Stimulated activated CD4-positive, alpha-beta T cell treated with anti-CD3 and anti-CD28 coated beads, Interleukin-4, amount 100 ng/mL, for 1 hour (primary cell): ENCODE measurements at regions not wholly inside any gene's neighbourhood (a gene's known extent, or its start where the extent isn't known, plus 50 kb on each side); places are given as distances from the start of the nearest gene placed in this dataset.

Source experiments
- DNase-seq: peaks from one replicate; pipeline ENCODE4 v3.0.0-alpha.2; 2020

DNA sequence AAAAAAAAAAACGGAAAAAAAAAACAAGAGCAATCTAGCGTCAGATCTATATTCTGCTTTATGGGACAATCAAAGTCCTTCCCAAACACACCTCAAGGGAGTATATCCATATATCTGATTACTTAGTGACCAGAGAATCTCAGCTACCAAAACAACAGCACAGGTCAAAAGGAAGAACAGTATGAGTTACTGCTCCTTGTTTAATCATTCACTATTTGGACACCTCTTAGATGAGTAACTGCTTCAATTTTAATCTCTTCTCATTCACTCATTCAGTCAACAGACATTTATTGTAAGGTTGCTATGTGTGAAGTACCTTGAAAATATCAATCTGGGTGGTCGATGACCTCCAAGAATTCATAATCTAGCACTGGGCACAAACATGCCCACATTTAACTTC lies 193.2 kb downstream of the IRS2 start:
- no peak for DNase-seq

DNA sequence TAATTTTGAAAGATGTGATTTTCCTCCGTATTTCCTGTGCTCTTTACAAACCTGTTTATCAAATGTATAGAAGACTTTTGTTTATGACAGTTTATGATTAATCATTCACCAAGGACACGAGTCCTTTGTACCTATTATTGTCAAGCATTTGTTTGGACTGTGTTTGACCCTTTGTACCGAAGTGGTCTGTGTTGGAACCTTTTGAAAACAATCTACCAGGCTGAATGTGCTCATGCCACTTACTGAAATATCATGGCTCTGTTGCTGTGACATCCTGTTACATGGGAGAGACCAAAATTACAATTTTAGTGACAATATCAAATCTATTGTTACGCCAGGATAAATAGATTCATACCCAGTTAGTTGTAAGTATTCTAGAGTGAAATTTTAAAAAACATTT lies 193.6 kb downstream of the IRS2 start:
- DNase-seq = no peak

DNA sequence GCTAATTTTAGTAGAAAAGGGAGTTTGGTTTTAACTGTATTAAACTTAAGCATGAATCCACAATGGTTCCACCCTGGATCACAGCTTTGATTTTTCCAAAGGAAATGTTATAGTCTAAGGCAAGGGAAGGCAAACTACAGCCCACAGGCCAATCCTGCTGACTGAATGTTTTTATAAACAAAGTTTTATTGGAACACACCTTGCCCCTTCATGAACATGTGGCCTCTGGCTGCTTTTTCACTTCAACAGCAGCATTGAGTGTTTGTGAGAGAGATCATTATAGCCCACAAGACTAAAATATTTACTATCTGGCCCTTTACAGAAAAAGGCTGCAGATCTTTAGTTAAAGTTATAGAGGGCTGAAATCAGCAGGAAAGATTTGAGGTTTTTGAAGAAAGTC lies 198.7 kb downstream of the IRS2 start:
- DNase-seq = no peak

DNA sequence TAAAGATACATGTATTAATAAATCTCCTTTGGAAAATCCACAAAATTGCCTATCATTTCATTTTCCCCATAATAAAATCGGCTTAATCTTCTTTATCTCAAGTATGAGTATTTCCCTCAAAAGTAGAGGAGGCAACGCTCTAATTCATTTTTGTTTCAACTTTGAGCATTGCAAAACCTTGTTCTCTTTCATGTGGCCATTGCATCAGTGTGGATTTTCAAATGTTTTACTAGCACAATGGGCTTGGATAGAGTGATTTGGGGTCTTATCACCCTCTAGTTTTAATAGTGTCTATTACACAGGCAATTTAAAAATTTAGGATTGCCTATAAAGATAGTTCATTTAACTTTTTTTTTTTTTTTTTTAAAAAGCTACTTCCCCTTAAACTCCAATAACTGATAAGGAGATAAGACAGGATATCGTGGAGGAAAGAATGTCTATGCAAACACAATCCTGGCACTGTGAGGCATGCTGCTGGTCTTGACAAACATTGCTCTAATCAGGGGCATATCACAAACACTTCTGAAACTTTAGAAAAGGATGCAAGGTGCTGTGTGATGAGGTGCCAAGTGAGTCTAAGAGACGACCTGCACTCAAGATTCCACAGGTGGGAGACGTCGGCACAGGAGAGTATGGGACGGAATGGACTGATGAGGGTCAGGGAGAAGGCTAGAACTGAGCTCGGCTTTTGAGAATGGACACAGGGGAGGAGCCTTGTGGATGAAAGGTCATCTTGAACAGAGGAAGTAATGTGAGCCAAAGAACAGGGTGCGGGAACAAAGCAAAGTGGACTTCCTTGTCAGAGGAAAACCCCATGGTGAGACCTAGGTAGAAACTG lies 199.7 kb downstream of the IRS2 start:
- no peak for DNase-seq

DNA sequence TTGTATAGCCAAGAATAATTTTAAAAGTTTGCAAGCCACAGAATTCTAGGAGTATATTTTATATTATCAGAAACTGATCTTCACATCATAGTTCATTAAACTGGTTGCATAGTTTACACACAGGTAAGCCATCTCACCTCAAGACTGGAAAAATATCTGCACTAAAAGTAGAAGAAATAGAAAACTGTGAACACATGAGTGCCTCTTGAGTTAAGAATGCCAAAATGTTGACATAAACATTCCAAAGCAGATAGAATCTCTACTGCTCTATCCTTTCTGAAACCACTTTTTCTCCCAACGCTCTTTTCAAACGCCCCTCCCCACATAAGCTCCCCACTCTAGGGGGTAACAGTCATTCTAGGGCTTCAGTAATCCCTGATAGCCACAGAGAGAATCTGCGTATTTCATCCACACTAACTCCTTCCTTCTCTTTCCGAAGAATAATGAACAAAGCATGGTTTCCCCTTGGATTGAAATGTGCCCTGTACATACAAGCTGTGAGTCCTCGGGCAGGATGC lies 201.5 kb downstream of the IRS2 start:
- DNase-seq = no peak

DNA sequence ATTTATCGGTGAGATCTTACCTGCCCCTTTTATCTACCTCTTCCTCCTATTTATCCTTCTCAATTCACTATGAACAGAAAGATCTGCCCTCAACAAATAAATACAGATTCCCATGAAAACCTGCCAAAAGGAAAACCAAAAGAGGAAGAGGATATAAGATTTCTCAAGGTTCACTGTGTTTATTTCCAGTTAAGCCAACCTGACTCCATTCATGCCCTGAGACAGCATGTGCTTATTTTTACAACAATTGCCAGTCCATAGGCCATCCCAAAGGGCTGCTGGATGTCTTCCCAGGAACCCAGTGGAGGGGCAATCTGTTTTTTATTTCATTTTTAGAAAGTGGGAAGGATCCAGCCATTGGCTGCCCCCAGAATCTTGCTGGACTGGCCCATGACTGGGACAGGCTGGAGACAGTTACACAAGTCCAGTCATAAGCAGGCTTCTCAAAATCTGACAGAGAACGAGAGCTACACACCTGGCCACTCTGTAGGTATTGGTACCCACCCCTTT lies 209.1 kb downstream of the IRS2 start:
- no peak for DNase-seq

DNA sequence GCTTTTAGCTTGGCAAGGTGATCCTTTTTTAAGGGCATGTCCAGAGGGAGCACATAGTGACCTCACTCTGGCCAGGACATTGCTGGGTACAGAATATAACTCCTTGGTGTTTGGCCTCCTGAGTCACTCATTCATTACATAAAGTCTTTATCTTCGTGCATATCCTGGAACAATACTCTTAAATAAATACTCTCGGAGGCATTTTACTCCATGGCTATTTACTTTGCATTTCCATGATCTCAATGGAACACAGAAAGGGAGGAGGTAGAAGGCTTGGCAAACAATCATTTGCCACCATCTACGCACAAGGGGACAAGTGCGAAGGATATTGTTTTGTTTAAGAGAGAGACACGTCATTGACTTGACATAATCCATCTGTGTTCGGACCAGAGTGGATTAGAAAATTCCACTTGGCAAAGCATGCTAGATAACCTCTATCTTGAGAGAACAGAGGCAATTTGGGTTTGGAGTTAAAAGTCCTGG lies 210.0 kb downstream of the IRS2 start:
- no peak for DNase-seq

DNA sequence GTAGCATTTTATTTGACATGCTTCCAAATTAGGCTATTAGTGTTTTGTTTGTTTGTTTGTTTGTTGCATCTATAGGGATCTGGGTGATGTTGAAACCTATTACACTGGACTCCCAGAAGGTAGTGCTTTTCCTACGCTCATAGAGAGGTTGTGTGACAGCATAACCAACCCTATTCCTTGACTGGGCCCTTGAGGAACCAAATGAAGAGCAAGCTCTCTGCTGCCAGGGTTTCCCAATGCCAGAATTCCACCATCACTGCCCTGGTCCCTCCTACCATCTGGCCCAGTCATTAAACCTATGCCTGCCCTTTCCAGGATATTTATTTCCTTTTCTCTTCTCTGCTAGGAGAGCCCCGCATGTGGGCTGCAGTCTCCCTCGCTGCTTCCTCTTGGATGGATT lies 210.6 kb downstream of the IRS2 start:
- DNase-seq = no peak

DNA sequence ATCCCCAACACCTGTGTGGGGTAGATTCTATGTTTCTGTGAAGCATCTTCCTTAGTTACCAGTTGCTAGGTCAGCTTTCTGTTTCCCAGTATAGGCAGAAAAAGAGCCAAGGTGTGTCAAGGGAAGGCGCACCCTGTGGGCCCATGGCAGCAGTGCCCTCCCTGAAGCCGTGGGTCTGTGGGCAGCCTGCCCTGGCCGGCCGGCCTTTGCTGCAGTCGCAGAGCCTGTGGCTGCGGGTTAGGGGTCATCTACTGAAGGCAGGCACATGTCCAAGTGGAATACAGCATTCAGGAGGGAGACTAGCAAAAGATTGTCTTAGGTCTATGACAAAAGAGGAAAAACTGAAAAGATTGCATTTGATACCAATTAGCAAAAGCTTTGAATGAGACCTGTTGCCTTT lies 214.0 kb downstream of the IRS2 start:
- DNase-seq = no peak

DNA sequence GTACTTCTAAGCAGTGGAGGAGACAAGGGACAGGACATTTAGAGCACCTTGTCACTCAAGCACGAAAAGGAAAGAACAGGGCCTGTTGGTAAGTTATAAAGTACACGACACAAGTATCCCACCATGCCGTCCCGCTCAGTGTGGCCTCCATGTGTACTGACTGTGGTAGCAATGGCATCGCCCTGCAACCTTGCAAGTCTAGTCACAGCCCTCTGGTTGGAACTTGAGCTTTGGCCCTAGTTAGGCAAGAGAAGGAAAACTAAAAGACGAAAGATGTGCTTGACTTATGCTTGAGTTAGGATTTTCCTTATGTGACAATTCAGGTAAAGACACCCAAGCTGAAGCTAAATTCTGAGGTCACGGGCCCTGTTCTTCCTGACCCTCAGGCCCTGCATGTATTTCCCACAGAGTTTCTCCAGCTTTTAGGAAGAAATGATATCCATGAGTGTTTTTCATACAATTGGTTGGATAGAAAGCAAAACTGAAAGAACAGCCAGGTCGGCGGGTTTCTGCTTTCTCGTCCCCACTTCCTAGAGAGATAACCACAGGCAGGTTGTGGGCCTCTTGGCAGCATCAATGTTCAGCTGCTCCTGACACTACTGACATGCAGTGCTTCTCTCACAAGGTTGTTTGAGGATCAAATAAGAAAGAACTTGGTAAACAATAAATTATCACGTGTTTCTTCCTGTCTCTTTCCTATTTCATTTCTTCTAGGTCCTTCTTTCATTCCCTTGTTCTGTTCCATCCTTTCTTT lies 216.2 kb downstream of the IRS2 start:
- peak; percentile 4 for DNase-seq

DNA sequence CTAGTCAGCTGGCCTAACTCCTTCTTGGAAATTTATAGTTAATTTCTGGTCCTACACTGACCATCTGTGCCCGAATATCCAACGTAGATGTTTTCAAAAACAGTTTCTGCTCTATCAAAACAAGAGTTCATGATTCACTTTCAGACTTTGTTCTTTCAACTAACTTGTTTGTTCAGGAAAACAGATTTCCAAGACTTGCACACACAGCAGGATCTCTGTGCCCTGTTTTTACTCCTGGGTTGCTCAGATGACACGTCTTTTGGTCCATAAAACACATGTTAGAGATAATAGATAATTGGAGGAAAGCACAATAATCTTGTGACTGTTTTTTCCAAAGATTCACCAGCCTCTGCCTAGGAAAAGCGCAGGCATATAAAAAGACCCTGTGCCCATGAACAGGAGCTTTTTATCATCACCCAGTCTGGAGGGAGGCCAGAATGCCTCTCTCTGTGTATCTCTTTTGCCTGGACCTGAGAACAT lies 218.0 kb downstream of the IRS2 start:
- no peak for DNase-seq

DNA sequence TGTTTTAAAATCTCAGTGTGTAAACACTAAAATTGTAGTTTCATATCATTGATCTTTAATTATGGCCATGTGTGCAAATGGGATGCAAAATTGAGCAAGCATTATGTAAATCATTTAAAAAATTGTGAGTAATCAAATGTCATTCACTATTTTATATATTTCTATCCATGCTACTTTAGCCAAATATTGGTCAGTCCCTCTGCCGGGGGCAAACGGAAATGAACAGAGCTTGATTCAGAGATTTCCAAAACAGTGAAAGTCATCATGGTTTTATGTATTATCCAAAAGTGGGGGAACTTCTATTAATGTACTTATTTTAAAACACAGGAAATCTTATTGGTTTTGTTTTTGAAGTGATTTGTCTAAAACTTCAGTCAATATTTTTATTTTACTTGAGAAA lies 219.1 kb downstream of the IRS2 start:
- DNase-seq = no peak

DNA sequence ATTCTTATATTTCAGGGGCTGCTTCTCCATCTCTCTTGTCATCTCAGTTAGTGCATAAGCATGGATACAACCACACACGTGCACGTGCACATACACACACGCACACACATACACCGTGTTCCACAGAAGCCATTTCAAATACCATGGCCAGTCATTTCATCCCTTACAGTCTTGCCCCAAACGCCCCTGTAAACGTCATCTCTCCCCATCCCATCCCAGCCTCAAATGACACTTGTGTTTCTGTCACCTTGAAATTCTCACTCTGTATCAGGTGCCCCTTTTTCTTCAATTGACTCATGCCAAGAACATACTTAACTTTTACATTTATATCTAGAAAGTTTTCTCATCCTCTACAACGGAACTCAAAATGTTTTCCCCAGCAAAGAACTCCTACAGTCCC lies 220.5 kb downstream of the IRS2 start:
- DNase-seq = no peak

DNA sequence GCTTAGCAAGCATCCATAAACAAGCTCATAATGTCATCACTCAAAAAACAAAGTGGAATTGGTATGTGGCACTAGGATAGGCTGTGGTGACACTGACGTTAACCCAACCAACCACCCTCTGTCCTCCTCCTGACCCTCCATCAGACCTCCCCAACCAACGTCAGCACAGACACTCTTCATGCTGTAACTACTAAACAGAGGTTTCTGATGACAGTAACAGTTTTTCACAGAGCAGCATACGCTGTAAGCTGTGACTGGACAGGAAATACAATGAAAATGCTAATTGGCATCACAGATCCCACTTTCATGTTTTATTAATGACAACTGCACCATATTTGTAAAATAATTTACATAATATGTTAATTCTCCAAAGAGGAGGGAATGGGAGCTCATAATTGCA lies 238.0 kb downstream of the IRS2 start:
- no peak for DNase-seq

DNA sequence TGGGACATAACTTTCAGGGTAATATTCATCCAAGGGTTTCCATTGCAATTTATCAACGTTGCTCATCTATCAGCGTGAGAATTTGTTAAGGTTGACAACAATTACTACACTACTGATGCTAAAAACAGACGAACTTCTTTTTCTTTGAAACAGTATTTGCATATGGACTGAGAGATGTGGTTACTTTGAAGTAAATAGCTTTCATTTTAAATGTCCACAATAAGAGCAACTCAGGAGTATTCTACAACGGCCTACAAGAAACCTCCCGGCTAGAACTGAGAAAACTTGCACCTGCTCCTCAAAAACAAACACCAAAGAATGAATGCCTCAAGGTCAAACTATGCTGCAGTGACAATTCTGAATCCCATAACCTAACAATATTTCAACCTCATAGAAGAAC lies 238.4 kb downstream of the IRS2 start:
- DNase-seq = no peak

DNA sequence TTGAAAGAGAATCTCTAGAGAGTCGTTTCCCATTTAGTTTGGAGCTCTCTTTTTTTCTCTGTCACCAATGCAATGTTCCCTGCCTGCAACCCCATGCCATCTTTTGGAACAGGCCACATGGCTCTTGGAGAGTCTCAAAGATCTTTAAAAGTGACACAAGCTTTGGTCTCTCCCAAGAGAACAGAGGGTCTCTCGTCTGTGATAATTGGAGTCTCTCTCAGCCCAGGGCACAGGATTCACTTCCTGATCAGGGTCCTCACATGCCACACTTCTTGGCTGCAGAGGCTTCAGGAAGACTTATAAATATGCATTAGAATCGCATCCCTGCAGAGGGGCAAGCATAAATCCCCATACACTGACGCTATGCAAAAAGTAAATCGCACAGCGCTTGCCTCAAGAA lies 240.5 kb downstream of the IRS2 start:
- DNase-seq = no peak

DNA sequence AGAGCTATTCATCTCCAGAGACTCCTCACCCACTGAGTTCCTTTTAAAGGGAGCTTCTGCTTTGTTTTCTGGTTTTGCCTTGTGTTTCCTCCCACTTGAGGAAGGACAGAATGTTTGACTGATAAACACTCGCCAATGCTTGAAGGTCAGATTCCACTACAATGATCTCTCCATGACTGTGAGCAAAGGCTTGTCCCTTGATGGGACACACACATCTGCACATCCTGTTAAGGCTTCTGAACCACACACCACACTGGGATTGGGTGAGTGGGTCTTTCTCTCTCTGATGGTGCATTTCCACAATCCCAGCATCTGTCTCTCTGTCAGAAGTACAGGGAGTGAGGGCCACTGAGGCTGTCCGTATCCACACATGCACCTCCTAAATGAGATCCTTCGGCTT lies 245.3 kb downstream of the IRS2 start:
- no peak for DNase-seq

DNA sequence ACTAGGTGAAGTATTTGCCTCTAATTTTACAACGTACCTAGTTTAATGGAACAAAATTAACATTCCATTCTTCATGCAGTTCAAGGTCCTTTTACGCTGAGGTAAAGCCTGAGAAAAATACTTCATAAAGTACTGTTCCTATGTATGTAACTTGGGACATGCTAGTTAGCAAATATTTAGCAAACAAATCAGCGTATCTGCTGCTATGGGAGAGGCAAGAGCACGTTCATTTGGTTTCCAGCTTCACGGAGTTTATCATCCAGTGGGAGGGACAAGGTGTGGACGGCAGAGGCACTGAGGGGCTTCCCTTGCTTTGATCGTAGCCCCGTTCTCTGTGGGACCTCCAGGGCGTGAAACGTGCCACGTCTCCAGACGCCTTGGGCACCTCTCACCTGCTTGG lies 248.8 kb downstream of the IRS2 start:
- DNase-seq = no peak

DNA sequence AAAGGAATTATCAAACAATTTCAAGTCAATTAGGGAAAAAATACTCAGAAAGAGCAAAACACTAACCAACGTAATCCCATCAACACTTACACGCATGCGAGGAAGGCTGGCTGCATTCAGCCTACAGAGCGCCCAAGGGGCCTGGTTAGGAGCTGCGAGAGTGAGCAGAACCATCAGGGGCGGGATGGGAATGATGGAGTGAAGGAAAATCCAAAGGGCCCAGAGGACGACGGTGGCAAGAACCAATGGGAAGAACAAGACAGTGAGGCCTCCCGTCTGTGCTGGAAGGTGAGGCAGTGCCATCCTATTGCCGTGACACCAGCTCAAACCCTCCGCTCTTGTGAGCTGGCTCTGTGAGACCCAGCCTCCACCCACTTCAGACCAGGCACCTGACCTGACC lies 253.0 kb downstream of the IRS2 start:
- DNase-seq = no peak

DNA sequence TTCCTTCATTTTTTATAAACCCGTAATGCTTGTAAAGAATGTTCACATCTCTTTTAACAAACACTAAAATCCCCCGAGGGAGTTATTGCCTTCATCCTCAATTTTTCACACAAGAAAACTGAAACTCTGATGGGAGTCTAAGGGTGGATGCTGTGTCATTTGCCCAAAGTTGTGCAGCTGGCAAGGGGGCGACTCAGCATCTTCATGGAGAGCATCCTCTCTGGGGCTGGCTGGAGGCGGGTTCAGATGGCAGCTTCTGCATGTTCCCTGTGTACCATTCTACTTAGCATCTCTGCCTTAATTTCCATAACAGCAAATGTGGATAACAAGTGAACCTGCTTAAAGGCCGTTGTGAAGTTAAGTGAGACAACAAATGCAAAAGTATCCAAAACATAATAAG lies 256.4 kb downstream of the IRS2 start:
- no peak for DNase-seq

DNA sequence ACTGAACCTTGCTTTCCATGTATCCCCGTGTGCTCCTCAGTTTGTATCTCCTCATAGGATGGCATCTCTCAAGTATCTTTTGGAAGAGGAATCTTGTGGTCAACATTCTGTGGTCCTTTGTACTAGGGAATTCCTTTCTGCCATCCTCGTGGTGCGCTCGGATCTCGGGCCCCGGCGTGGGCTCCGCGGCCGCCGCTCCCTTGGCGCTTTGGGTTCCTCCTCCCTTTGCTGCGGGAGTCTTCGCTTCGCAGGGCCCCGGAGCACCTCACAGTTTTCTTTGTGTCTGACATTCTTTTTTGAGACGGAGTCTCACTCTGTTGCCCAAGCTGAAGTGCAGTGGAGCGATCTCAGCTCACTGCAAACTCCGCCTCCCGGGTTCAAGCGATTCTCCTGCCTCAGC lies 264.7 kb downstream of the IRS2 start:
- DNase-seq = no peak

DNA sequence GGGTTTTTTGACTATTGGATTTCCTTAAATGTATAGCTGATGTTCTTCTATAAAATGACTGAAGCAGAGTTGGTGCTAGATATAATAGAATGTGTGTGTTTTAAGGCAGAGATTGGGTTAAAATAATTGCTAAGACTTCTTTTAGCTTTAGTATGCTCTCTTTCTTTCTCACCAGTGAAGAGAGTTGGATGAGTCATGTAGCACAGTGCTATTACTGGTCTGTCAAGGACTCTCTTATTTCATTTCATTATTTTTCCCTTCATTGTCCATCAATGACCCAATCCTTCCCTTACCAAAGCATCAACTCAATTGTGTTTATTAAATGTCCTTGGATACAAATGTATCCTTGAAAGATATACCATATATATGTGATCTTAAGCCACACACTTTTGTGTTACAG lies 268.9 kb downstream of the IRS2 start:
- no peak for DNase-seq

DNA sequence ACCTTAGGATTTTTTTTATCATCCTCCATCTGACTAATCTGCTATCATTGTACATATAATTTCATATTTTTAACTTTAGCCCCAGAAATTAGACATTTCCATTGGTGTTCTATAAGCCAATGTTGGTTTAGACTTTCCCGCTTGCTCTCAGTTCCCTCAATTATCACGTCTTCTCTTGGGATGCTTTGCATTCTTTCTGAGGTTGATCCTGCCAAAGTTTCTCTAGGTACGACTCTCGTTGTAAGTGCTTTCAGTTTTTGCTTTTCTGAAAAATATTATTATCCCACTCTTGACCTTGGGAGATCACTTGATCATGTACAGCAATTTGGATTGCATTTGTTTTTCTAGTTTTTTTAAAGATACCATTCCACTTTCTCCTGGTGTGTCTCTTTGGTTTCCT lies 270.2 kb downstream of the IRS2 start:
- DNase-seq = no peak

DNA sequence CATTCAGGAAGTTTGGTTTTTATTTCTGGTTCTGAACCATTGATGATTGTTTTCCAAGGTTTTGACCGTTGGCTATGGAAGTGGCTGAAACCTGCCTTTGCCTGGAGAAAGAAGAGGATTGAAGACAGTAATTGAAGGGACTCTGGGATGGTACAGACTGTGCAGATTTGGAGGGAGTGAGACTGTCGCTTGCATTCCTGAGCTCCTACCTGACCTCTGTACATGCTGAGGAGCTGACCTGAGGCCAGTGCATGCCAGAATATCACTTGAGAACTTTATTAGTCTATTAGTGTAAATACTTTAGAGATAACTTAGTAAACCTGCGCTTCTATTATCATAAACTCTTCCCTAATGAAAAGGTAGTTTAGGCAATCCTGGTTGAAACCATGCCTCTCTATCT lies 276.4 kb downstream of the IRS2 start:
- DNase-seq = no peak
